ENCODE measurements at regions not wholly inside any gene's neighbourhood (a gene's known extent, or its start where the extent isn't known, plus 50 kb on each side); places are given as distances from the start of the nearest gene placed in this dataset.

GRCh38 chr12:24246934-24247333, 297.5 kb upstream of the SOX5 start:
- Histone ChIP-seq H3K4me3 (ENCODE audit: low read length) (no peak overlapping the region), H3K9ac (ENCODE audit: low read length) (no peak overlapping the region), H3K4me1 (ENCODE audit: control insufficient read depth, low read depth, low read length) (peaks cover 17% of the 10 kb centered on the region), H3K9me3 (ENCODE audit: control insufficient read depth, low read depth, low read length) (no peaks in the 10 kb centered on the region), H3K27ac (ENCODE audit: low read length) (no peak overlapping the region), H3K27me3 (ENCODE audit: control insufficient read depth, insufficient read depth, low read length) (no peaks in the 10 kb centered on the region), H3K36me3 (ENCODE audit: control insufficient read depth, low read depth, low read length) (no peaks in the 10 kb centered on the region)

GRCh38 chr12:24246376-24246775, 296.9 kb upstream of the SOX5 start:
- H3K27ac ChIP-seq (ENCODE audit: low read length) = no peak overlapping the region
- peaks cover 15% of the 10 kb centered on the region for H3K4me1 ChIP-seq (ENCODE audit: control insufficient read depth, low read depth, low read length)
- no peak overlapping the region for H3K4me3 ChIP-seq (ENCODE audit: low read length)
- no peaks in the 10 kb centered on the region for H3K36me3 ChIP-seq (ENCODE audit: control insufficient read depth, low read depth, low read length)
- H3K9ac ChIP-seq (ENCODE audit: low read length) = no peak overlapping the region
- H3K27me3 ChIP-seq (ENCODE audit: control insufficient read depth, insufficient read depth, low read length) = no peaks in the 10 kb centered on the region
- H3K9me3 ChIP-seq (ENCODE audit: control insufficient read depth, low read depth, low read length) = no peaks in the 10 kb centered on the region

- Histone ChIP-seq H3K36me3 (ENCODE audit: control insufficient read depth, low read depth, low read length) (no peaks in the 10 kb centered on the region), H3K4me1 (ENCODE audit: control insufficient read depth, low read depth, low read length) (peaks cover 15% of the 10 kb centered on the region), H3K27me3 (ENCODE audit: control insufficient read depth, insufficient read depth, low read length) (no peaks in the 10 kb centered on the region), H3K27ac (ENCODE audit: low read length) (no peak overlapping the region), H3K4me3 (ENCODE audit: low read length) (no peak overlapping the region), H3K9ac (ENCODE audit: low read length) (no peak overlapping the region), H3K9me3 (ENCODE audit: control insufficient read depth, low read depth, low read length) (no peaks in the 10 kb centered on the region)
Measured at GRCh38 chr12:24244801-24245200, 295.3 kb upstream of the SOX5 start.

DNA sequence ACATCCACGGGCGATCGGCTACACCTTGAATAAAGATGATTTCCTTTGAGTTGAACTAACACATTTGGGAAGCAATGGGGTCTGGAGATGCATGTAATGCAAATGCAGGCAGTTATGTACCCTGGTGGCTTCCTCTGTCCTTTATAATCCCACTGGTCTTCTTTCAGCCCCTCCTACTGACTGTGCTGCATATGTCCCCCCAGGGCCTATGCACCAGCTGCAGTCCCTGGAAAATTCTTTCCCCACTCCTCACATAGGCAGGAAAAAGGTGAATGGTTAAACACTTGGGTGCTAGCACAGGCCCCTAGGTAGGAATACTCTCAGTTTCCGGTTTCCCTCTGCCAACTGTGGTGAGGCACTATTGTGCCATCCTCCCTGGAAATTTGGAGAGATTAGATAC, 294.8 kb upstream of the SOX5 start:
- Histone ChIP-seq H3K4me1 (ENCODE audit: control insufficient read depth, low read depth, low read length) (peaks cover 15% of the 10 kb centered on the region), H3K27me3 (ENCODE audit: control insufficient read depth, insufficient read depth, low read length) (no peaks in the 10 kb centered on the region), H3K9ac (ENCODE audit: low read length) (no peak overlapping the region), H3K4me3 (ENCODE audit: low read length) (no peak overlapping the region), H3K27ac (ENCODE audit: low read length) (no peak overlapping the region), H3K9me3 (ENCODE audit: control insufficient read depth, low read depth, low read length) (no peaks in the 10 kb centered on the region), H3K36me3 (ENCODE audit: control insufficient read depth, low read depth, low read length) (no peaks in the 10 kb centered on the region)

- no peaks in the 10 kb centered on the region for H3K9me3 ChIP-seq (ENCODE audit: control insufficient read depth, low read depth, low read length)
- H3K36me3 ChIP-seq (ENCODE audit: control insufficient read depth, low read depth, low read length) = no peaks in the 10 kb centered on the region
- no peaks in the 10 kb centered on the region for H3K27me3 ChIP-seq (ENCODE audit: control insufficient read depth, insufficient read depth, low read length)
- no peak overlapping the region for H3K4me3 ChIP-seq (ENCODE audit: low read length)
- no peak overlapping the region for H3K9ac ChIP-seq (ENCODE audit: low read length)
- no peak overlapping the region for H3K27ac ChIP-seq (ENCODE audit: low read length)
- peaks cover 15% of the 10 kb centered on the region for H3K4me1 ChIP-seq (ENCODE audit: control insufficient read depth, low read depth, low read length)
Measured at GRCh38 chr12:24240707-24241106, 291.2 kb upstream of the SOX5 start.

GRCh38 chr12:24233519-24234246, 284.2 kb upstream of the SOX5 start:
- H3K9me3 ChIP-seq (ENCODE audit: control insufficient read depth, low read depth, low read length) = no peaks in the 10 kb centered on the region
- H3K9ac ChIP-seq (ENCODE audit: low read length) = no peak overlapping the region
- peaks cover 22% of the 10 kb centered on the region for H3K4me1 ChIP-seq (ENCODE audit: control insufficient read depth, low read depth, low read length)
- no peak overlapping the region for H3K4me3 ChIP-seq (ENCODE audit: low read length)
- no peaks in the 10 kb centered on the region for H3K27me3 ChIP-seq (ENCODE audit: control insufficient read depth, insufficient read depth, low read length)
- no peaks in the 10 kb centered on the region for H3K36me3 ChIP-seq (ENCODE audit: control insufficient read depth, low read depth, low read length)
- no peak overlapping the region for H3K27ac ChIP-seq (ENCODE audit: low read length)

- H3K4me1 ChIP-seq (ENCODE audit: control insufficient read depth, low read depth, low read length) = peaks cover 24% of the 10 kb centered on the region
- H3K27me3 ChIP-seq (ENCODE audit: control insufficient read depth, insufficient read depth, low read length) = no peaks in the 10 kb centered on the region
- no peaks in the 10 kb centered on the region for H3K9me3 ChIP-seq (ENCODE audit: control insufficient read depth, low read depth, low read length)
- no peak overlapping the region for H3K27ac ChIP-seq (ENCODE audit: low read length)
- H3K9ac ChIP-seq (ENCODE audit: low read length) = no peak overlapping the region
- H3K36me3 ChIP-seq (ENCODE audit: control insufficient read depth, low read depth, low read length) = no peaks in the 10 kb centered on the region
- no peak overlapping the region for H3K4me3 ChIP-seq (ENCODE audit: low read length)
Measured at GRCh38 chr12:24232531-24232930, 283.1 kb upstream of the SOX5 start.

- no peak overlapping the region for H3K4me3 ChIP-seq (ENCODE audit: low read length)
- H3K36me3 ChIP-seq (ENCODE audit: control insufficient read depth, low read depth, low read length) = no peaks in the 10 kb centered on the region
- H3K9ac ChIP-seq (ENCODE audit: low read length) = no peak overlapping the region
- H3K9me3 ChIP-seq (ENCODE audit: control insufficient read depth, low read depth, low read length) = no peaks in the 10 kb centered on the region
- H3K27me3 ChIP-seq (ENCODE audit: control insufficient read depth, insufficient read depth, low read length) = no peaks in the 10 kb centered on the region
- H3K27ac ChIP-seq (ENCODE audit: low read length) = no peak overlapping the region
- peaks cover 29% of the 10 kb centered on the region for H3K4me1 ChIP-seq (ENCODE audit: control insufficient read depth, low read depth, low read length)
Measured at GRCh38 chr12:24231298-24231697, 281.8 kb upstream of the SOX5 start.

DNA sequence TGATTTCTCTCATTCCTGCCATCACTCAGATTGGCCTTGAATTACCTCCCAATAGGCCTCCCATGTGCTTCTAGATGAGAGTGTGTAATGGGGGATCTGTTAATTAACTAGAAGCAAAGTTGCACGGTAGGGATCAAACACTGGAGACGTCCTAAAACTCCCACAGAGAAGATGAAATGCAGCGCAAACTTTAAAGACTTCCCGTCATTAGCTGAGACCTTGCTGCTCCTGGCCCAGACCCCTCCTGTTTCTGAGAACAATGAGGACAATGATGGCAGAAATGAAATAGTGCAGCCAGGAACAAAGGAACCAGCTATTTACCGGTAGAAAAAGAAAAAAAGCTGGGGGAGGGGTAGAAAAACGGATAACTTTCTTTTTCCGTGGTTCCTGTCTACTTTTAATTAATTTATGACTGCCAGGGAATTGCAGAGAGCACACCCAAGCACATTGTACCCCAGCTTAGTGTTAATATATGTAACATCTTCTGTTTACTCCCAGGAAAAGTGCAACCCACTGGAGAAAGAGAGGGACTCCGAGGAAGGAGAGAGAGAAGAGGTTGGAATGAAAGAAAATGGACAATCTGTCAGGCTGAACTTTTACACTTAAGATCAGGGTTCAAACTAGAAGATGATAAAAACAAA, 280.7 kb upstream of the SOX5 start:
- Histone ChIP-seq H3K9me3 (ENCODE audit: control insufficient read depth, low read depth, low read length) (no peaks in the 10 kb centered on the region), H3K27ac (ENCODE audit: low read length) (no peak overlapping the region), H3K27me3 (ENCODE audit: control insufficient read depth, insufficient read depth, low read length) (no peaks in the 10 kb centered on the region), H3K9ac (ENCODE audit: low read length) (peak overlapping the region; percentile 46), H3K4me1 (ENCODE audit: control insufficient read depth, low read depth, low read length) (peaks cover 29% of the 10 kb centered on the region), H3K36me3 (ENCODE audit: control insufficient read depth, low read depth, low read length) (no peaks in the 10 kb centered on the region), H3K4me3 (ENCODE audit: low read length) (peak overlapping the region; percentile 25)

DNA sequence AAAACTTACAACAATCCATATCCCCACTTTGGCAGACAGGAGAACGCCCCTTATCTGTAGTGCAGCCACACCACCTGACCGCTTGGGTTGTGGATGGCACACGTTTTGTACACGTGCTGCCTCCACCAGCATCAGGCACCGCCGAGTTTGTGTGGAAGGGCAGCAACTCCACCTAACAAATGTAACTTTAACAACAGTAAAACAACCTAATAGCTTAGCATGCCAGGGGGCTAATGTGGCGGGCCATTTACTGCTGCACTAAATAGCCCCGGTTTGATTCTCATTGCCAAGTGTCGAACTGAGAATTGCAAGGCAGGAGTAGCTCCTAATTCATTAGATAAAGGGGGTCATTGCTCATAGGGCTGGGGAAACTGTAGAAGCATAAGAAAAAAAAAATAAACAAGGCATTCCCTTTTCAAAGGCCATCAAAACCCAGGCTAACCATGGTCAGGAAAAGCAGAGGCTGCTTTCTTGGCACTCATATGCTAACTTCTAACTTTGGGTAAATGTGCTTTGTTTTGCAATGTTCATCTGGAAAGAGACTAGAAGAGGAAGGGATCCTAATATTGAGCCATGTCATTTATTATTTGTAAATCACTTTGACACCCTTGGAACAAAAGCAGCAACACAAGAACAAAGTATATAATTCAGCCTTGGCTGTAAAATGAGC, 279.7 kb upstream of the SOX5 start:
- no peak overlapping the region for H3K27ac ChIP-seq (ENCODE audit: low read length)
- no peak overlapping the region for H3K4me3 ChIP-seq (ENCODE audit: low read length)
- no peak overlapping the region for H3K9ac ChIP-seq (ENCODE audit: low read length)

DNA sequence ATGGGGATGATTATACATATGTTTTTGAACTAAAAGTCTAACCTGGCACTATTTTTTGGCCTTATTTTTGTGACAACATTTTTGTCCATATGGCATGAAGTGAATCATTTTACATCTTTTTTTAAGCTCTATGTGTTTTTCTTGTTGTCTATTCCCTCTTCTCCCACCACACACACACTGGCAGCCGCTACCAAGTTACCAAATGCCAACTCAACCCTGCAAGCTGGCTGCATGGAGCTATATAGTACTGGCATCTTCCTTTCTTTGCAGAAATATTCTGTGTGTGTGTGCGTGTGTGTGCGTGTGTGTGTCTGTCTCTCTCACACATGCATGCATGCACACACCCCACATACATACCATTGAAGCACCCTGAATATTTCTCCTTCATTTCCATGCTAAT, 278.9 kb upstream of the SOX5 start:
- H3K9me3 ChIP-seq (ENCODE audit: control insufficient read depth, low read depth, low read length) = no peaks in the 10 kb centered on the region
- no peaks in the 10 kb centered on the region for H3K36me3 ChIP-seq (ENCODE audit: control insufficient read depth, low read depth, low read length)
- no peaks in the 10 kb centered on the region for H3K27me3 ChIP-seq (ENCODE audit: control insufficient read depth, insufficient read depth, low read length)
- no peak overlapping the region for H3K4me3 ChIP-seq (ENCODE audit: low read length)
- H3K27ac ChIP-seq (ENCODE audit: low read length) = no peak overlapping the region
- no peak overlapping the region for H3K9ac ChIP-seq (ENCODE audit: low read length)
- peaks cover 34% of the 10 kb centered on the region for H3K4me1 ChIP-seq (ENCODE audit: control insufficient read depth, low read depth, low read length)

More for the DNA sequence above, 279.7 kb upstream of the SOX5 start:
- H3K36me3 ChIP-seq (ENCODE audit: control insufficient read depth, low read depth, low read length) = no peaks in the 10 kb centered on the region
- peaks cover 29% of the 10 kb centered on the region for H3K4me1 ChIP-seq (ENCODE audit: control insufficient read depth, low read depth, low read length)
- H3K27me3 ChIP-seq (ENCODE audit: control insufficient read depth, insufficient read depth, low read length) = no peaks in the 10 kb centered on the region
- H3K9me3 ChIP-seq (ENCODE audit: control insufficient read depth, low read depth, low read length) = no peaks in the 10 kb centered on the region

All from iPS-18a (cell line).